ENCODE measurements at regions not wholly inside any gene's neighbourhood (a gene's known extent, or its start where the extent isn't known, plus 50 kb on each side); places are given as distances from the start of the nearest gene placed in this dataset.

DNA sequence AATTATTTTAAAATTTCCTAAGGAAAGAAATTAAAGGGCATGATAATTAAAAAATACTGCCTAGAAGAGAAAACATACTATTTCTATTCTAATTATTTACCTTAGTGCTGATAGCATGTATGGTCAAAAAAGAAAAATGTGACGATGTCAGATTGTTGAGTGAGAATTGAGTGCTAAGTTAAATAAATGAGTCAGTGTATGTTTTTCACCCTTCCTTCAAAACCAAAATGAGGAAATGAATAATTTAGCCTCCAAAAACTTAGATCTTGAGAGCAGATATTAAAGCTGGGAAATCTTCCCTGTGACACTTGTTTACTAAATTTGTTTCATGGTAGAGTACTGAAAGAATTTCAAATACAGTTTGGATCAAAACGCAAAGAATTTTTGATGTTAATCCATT, 58.6 kb upstream of the NYAP2 start:
- DNase-seq (ENCODE audit: low read depth), result no peak

DNA sequence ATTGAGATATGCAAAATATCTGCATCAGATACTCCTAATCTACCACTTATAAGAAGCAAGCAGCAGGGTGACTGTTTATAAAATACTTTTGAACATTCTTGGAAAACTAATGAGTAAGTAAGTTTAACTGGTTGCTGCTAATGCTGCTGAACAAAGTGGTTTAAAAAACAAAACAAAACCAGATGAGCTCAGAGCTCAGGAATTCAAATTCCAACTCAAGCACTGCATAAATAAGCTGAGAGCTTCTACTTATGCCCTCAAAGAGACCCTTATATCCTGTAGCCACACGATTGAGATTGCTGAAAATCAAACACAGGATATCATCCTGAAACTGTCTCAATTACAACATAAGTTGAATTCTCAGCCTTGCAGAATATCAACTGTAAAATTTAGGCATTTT, 62.3 kb upstream of the NYAP2 start:
- DNase-seq (ENCODE audit: low read depth), result no peak

DNA sequence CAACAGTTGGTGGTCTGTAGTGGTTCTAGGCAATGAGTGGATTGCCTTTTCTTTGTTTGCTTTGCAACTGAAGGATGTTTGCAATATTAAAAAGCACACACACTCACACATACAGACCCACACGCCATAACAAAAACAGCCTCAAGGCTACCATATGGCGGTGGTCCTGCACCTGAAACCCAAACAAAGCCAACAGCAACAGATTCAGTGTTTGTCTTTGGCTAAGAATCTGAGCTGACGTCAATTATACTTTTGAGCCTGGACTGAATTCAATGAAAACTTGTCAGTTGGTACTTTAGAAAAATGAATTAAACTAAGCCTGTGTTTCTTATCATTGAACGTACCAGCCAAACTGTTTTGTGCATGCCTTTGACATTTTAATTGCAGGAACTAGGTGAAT, 65.0 kb upstream of the NYAP2 start:
- DNase-seq (ENCODE audit: low read depth), result no peak

DNA sequence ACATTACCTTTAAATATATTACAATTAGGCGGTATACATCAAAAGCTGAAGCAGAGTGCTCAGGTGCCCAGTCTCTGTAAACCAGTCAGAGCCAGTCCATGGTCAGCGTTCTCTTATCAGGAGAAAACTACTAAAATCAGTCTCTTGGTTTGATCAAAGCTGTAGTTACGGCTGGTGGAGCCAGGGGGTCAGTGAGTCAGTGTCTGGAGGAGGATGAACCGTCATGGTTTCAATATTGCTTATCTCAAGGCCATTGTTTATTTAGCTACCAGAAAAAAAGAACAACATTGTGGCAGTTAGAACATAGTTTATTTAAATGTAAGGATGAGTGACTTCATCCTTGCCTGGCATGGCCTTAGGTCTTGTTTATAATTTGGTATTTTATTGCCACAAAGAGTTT, 71.3 kb upstream of the NYAP2 start:
- DNase-seq (ENCODE audit: low read depth), result no peak

DNA sequence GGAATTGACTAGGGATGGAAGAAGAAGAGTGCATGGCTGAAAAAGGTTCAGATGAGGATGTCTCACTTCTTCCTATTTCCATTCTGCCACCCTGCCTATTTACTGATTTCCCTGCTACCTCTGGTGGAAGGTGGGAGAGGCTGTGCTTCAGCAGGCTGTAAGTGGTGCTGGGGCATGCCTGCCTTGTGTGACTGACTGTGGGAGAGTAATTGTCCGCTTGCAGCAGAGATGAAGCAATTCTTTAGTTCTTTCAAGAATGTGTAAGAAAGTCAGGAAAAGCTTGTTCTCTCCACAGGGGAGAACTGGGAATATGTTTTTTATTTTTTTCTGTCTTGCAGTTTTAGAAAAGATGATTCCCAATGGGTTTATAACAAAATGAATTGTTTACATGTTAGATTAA, 72.5 kb upstream of the NYAP2 start:
- no peak for DNase-seq (ENCODE audit: low read depth)

DNA sequence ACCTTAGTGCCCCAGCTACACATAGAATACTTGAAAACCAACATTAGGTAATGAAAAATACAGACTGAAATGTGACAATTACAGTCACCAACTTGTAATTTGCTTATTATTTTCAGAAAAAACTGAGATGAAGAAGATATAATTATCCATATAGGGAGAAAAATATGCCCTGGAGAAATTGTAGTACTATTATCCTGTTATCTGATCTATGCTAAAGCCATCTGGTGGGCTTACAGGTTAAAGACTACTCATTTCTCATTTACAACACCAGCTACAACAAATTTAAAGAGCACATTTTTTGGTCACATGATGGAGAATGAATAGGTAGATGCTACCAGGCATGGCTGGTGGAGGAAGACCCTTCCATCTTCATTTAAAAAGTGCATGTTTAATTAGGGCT, 79.6 kb upstream of the NYAP2 start:
- no peak for DNase-seq (ENCODE audit: low read depth)

DNA sequence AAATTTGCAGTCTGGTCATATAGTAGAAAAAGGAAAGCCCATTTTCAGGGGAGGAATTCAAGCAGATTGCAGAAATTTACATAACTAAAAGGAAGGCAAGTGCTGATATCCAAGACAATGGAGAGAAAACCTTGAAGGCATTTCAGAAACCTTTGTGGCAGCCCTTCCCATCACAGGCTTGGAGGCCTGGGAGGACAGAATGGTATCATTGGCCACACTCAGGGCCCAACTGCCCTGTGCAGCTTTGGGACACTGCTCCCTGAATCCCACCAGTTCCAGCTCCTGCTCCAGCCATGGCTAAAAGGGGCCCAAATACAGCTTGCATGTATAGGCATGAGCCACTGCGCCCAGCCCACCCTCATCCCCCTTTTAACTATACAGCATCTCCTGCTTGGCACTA, 81.1 kb upstream of the NYAP2 start:
- DNase-seq (ENCODE audit: low read depth), result no peak

DNA sequence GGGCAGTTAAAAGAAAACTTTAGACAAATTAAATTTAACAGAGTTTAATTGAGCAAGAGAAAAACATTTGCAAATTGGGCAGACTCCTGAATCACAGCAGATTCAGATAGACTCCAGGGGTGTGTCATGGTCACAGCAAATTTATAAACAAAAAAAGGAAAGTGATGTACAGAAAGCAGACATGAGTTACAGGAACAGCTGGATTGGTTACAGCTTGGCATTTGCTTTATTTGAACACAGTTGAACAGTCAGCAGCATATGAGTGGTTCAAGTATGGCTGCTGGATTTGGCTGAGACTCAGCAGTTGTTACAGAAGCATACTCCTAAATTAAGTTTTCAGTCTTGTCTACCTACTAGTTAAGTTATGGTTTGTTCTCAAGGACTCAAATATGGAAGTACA, 82.3 kb upstream of the NYAP2 start:
- no peak for DNase-seq (ENCODE audit: low read depth)

DNA sequence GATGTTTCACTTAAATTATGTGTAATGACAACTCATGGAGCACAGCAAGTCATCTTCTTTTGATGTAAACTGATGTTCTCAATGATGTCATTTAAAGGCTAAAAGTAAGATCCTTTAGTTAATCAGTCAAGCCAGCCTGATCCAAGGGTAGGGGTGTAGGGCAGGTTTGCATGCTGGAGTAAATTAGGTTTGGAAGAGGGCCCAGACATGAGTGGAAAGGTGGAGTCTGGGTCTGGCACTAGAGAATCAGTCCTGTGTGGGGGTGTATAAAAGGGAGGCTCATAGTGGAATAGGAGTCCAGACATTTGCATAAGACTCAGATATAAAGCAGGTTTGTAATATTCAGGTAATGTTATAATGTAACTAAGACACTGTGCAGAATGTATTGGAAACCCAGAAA, 88.8 kb upstream of the NYAP2 start:
- DNase-seq (ENCODE audit: low read depth), result no peak

DNA sequence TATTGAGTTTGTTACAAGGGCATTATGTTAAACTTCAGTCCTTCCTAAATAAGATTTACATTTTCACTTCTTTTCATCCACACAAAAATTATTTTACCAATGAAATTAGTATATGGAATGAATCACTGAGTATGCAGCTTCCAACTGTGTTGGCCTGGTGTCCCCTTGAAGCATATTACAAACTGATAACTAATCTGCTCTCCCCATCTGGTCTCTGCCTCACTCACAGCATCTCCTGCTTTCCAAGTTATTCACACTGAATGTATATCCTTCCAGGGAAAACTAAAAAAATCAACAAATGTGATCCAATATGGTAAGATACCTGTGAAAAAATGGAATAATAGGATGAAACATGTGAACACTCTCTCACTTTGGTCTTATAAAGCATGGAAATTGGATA, 90.0 kb upstream of the NYAP2 start:
- no peak for DNase-seq (ENCODE audit: low read depth)

DNA sequence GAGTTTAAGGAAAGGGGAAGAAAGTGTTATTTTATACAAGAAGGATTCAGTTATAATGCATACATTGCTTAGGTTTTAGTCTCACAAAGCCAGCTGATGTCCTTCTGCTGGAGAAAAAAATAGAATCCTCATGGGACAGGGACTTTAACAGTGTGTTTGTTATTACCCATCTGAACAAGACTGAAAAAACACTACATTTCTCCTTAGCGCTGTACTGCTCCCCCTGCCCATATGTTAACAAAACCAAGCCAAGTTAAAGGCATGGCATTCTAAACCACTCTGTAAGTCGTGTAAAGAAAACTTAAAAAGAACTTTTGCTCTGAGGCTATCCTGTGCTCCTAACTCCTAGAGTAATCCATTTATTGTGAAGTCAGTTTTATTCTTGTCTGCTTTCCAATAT, 102.6 kb upstream of the NYAP2 start:
- DNase-seq (ENCODE audit: low read depth), result no peak

DNA sequence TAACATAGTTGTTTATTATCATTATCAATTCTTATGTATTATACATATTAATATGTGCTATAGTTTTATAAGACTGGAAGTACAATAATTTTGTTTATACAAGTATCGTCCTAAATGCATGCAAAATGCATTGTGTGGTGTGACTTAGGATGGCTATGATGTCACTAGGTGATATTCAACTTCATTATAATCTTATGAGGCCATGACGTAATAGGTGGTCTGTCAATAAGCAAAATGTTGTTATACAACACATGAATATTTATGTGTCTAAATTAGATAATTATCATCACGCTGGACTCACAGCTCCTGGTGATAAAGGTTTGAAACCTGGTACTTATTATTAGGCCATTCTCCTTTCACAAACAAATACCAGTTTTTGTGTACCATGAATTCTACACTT, 104.4 kb upstream of the NYAP2 start:
- DNase-seq (ENCODE audit: low read depth), result no peak

DNA sequence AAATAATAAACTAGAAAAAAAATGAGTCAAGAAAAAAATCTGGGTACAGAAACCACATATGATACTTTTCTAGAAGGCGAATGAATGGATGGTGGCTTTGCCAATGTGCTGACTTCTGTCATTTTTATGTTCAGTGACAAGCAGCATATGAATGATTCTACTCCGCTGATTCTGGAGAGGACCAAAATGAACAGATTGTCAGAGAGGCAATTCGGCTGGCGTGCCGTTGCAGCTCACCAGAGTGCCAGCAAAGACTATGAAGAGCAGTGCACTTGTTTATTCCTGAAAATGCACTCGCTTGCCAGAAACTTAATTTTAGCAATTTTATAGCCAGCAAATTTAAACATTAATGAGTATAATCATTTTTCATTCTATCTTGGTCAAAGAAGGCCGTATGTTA, 105.9 kb upstream of the NYAP2 start:
- no peak for DNase-seq (ENCODE audit: low read depth)

DNA sequence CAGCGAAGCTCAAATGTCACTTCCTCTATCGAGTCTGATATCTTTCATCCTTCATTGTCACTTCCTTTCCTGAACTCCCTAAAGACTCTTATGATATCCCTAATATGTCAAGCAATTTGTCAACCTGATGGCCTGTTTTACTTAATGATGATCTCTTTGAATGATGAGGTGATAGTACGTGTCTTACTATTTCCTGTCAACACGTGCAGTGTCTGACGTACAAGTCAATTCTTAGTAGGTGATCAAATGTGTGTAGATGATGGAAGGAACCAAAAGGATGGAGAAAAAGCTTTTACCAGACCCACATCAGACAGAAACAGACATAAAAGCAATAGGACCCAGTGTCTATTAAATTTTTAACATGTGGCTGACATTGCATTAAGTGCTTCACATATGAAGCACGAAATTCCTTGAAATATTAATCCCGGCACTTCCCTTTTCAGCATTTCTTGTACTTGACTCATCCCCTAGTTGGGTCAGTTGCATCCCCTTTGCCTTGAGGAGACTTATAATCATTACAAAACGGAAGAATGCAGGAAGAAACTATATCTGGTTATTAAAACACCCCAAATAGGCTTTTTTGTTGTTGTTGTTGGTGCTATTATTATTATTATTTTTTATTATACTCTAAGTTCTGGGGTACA, 108.6 kb upstream of the NYAP2 start:
- DNase-seq (ENCODE audit: low read depth), result no peak

DNA sequence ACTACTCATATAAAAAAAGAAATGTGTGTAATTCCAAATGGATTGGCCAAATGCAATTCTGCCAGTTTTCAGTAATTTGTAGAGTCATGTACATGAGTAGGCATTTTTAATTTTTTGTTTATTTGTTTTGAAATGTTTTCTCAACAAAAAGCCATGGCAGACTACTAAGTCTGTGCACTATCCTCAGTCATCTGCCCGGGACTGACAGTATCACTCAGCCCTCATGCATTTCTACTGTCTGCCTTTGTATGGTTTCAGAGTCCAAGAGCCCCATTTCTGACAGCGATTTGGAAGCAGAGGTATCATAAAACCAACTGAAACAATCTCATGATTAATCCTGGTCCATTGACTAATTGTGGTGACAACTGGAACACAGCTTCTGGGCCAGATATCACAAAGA, 109.9 kb upstream of the NYAP2 start:
- no peak for DNase-seq (ENCODE audit: low read depth)

DNA sequence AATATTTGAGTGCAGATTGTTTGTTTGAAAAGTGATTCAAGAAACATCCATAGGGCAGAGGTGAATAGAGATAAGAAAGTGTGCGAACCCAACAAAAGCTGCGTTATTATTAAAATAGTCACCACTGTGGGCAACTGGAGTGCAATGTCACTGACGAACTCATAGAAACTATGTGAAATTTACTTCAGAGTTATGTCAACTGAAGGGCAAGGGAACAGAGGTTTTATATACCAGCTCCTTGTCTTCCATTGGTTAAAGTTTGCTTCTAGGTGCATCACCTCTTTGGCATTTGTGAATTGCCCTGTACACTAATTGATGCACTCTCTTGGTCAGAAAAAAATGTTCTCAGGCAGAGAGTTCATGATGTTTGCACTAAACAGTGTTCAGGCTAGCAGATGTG, 110.5 kb upstream of the NYAP2 start:
- no peak for DNase-seq (ENCODE audit: low read depth)

DNA sequence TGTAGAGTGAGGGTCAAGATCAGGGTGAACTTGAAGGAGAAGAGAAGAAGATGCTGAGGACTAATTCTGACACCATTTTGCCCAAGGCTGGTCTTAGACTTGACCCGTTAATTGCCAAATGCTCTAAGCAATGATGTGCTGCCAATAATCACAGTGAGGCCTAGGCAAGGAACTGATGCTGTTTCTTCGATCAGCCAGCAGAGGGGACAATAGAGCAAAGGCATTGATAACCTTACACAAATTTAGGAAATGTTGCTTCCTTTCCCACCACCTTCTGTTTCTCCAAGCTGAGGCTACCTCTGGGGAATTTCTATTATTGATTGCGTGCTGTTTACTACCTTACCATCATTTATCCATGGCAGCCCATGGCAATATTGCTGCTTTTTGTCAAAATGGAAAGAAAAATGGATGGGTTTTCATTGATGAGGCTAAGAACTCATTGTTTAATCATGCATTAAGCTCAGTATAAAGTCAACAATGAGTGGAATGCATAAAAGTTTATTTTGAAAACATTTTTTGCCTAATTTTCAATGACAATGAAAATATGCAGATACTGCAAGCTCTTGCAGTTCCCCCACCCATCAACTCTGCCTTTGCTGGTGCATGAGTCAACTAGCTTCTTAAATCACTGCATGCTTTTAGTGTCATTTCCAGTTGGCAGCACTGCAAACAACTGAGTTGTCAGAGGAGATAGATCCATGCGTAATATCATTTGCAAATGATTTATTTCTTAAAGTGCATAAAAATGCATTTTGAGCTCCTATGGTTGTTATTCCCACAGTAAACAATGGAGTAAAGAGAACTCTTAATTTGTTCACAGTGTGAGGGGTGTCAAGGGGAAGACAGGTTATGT, 116.4 kb upstream of the NYAP2 start:
- DNase-seq (ENCODE audit: low read depth), result no peak

DNA sequence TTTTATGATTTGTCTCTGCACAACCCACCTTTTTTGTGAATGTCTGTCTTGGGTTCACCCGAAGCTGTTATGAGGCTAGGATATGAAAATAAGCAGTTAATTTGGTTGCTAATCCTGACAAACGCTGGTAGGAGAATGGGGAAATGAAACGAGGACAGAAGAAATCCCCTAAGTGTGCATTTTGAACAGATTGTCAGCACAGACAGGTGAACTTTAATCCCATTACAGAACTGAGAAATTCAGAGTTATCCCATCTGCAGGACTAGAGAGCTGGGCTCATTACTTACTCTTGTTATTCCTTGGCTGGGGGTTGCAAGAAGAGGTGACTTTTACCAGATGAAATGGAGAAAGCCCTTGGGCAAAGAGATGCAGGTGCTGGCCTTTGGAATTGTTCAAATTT, 123.3 kb upstream of the NYAP2 start:
- DNase-seq (ENCODE audit: low read depth), result no peak

DNA sequence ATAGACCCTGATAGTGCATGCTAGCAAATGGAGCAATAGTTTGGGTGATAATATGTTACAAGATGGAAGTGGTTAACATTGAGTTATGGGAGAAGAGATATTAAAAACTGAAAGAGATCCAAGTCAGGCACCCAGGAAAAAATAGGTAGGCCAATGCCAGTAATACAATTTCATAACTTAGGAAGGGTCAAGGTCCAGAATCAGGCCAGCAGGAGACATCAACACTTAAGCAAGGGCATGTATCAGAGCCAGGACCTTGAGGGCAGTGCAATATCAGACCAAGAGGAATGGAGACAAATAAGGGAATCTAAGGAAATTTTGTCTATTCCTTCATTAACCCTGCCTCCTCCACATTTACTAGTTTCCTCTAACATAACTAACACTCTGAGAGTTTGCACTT, 124.1 kb upstream of the NYAP2 start:
- DNase-seq (ENCODE audit: low read depth), result no peak

DNA sequence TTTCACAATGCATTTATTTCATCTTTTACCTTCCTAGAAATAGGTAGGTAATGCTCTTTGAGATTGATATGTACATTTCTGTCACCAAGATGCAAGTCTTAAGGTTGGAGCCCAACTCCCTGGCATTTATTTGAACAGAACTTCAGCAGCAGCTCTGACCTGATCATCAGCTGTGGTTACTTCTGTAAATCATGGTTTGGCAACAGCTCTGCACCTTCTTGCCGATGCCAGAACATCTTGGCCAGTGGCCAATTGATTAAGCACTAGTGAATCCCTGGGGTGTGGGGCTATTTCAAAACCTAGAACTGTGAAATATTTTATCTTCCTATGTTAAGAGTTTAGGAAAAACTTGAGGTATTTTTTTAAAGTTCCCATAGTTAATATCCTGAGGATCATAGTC, 124.8 kb upstream of the NYAP2 start:
- DNase-seq (ENCODE audit: low read depth), result no peak

DNA sequence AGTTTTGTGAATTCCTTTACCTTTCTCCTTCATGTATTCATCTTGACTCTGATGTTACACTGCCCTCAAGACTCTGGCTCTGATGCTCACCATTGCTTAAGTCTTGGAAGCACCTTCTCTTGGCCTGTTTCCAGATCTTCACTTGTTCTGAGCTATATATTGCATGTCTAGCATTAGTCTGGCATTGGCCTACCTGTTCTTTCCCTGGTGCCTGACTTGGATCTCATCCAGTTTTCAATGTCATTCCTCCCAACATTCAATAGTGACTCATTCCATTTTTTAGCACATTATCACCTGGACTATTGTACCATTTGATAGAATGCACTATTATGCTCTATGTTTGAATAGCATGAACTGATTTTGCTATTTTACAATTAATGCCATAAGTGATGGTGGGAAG, 127.3 kb upstream of the NYAP2 start:
- DNase-seq (ENCODE audit: low read depth), result no peak

DNA sequence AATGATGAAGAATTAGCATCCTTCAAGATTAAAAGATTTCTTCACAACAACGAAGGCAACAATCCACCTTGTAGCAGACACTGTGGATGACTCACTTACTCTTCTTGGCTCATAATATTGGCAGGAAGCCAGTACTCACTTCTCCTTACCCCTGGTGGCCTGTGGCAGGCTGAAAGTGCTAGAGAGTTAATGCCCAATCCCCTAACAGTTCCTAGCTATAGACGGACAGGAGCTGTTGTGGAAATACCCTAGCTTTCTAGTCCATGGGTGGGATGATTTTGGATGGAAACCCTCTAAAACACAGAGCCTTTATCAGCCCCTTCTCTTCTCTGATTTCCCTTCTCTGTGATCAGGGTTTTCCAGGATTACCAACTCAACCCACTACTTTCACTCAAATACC, 128.6 kb upstream of the NYAP2 start:
- DNase-seq (ENCODE audit: low read depth), result no peak

DNA sequence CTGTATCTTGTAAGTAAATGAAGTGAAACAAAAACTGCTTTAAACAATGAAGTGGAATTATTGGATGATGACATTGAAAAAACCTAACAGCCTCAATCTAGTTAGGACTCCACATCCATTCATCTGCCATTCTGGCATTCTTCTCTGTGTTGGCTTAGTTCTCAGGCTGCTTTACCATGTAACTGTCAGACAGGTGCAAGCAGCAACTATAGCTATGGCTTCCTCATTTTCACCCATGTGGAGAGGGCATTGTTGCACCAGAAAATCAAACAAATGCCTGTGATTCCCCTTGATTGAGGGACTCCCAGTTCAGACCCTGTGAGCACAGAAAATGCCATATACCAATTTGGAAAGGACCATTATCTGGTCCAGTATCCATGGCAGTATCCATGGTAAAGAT, 129.5 kb upstream of the NYAP2 start:
- no peak for DNase-seq (ENCODE audit: low read depth)

DNA sequence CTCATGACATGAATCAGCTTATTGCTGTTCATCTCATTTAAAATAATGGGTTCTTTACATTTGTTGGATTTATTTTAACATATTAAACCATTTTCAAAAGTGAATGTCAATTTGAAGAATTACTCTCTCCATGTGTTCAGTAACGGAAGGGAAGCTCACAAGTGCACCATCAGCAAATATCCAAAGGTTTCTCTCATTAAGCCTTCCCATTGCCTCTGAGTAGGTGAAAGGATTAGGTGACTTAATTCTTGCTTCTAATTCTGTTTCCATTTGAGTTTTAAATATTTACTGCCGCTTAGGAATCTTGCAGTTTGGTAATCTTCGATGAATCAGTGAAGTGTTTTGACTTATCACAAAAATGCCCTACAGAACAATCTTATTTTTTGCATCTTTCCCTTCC, 145.1 kb upstream of the NYAP2 start:
- DNase-seq (ENCODE audit: low read depth), result no peak
